DND-41 (cell line): ENCODE measurements at regions not wholly inside any gene's neighbourhood (a gene's known extent, or its start where the extent isn't known, plus 50 kb on each side); places are given as distances from the start of the nearest gene placed in this dataset.

Experiments used
- CTCF ChIP-seq: IDR thresholded peaks from 2 replicates; pipeline ENCODE4 v1.5.1; 2012; ENCODE audit warnings: borderline replicate concordance, low read length, moderate library complexity, mild to moderate bottlenecking; ENCODE audit not compliant: poor library complexity, severe bottlenecking; ENCODE audit errors: extremely low read depth
- EZH2 ChIP-seq: IDR thresholded peaks from 3 replicates; pipeline ENCODE4 v1.6.1; 2012; ENCODE audit warnings: borderline replicate concordance, low read depth, mild to moderate bottlenecking, moderate library complexity, low read length, inconsistent platforms; ENCODE audit not compliant: severe bottlenecking

- TF ChIP-seq CTCF (no peak), EZH2 (no peak)
Measured at GRCh38 chr5:117734056-117734455, 1159.4 kb upstream of the SEMA6A start.
